ENCODE measurements at regions not wholly inside any gene's neighbourhood (a gene's known extent, or its start where the extent isn't known, plus 50 kb on each side); places are given as distances from the start of the nearest gene placed in this dataset.

DNA sequence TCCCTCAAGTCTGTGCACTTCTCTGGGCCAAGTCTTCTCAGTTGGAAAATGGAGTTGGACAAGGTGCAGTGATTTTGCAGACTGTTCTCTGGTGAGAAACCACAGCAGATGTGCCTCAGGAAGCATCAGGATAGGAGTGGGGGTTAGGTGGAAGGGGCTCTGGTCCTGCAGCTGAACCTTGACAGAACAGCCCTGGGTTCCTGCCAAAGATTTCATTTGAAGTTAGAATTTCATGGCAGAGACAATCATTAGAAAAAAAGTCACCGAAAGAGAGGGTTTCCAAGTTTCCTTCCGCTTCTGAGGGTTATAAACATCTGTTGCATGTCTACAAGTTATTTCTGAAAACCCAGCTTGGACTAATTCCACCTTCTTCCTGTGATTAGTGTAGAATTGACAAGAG, 80.4 kb upstream of the IRX3 start:
- Histone ChIP-seq H3K4me1 (ENCODE audit: low read depth, poor library complexity, severe bottlenecking) (no peaks in the 10 kb centered on the region), H3K4me2 (no peak overlapping the region)

DNA sequence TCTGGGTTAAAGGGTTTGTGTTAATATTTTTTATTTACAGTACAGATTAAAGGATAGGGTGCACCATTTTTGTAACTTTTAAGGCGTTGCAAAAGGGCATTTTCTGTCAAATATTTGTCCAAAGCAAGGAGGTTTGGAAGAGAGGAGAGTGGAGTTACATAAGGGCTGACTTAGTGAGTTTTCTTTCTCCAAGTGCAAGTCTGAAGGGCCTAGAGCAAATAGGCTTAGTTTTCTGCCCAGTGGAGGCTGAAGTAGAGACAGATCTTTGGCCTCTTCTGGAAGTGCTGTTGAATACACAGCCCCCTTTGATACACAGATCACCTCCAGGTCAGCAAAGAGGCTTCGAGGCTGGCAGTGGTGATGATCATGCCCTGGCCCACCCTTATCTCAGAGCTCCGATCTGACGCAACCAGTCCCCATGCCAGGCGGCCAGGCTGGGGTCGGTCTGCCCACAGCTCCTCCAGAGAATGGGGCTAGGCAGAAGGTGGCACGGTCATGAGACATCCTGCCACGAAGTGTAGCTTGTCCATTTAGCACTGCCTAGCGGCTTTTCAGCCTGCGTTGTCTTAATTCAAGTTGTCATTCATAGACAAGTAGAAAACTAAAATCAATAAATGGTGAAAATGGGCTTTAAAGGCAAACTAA, 79.5 kb upstream of the IRX3 start:
- H3K4me2 ChIP-seq, result no peak overlapping the region
- H3K4me3 ChIP-seq (IDR thresholded peaks at IDR 0.05; ENCODE audit: insufficient read depth, low read depth, low read length), result no peak overlapping the region
- no peaks in the 10 kb centered on the region for H3K36me3 ChIP-seq (ENCODE audit: insufficient read depth)
- no peak overlapping the region for H3K27ac ChIP-seq
- no peak overlapping the region for H2AFZ ChIP-seq (ENCODE audit: low read depth)
- no peak overlapping the region for H3K9ac ChIP-seq
- no peaks in the 10 kb centered on the region for H3K27me3 ChIP-seq (ENCODE audit: insufficient read depth, low read depth)
- H3K79me2 ChIP-seq (ENCODE audit: insufficient read depth, low read depth), result no peaks in the 10 kb centered on the region
- no peaks in the 10 kb centered on the region for H4K20me1 ChIP-seq (ENCODE audit: insufficient read depth)
- no peaks in the 10 kb centered on the region for H3K4me1 ChIP-seq (ENCODE audit: low read depth, poor library complexity, severe bottlenecking)
- TF ChIP-seq, protein P1, sequence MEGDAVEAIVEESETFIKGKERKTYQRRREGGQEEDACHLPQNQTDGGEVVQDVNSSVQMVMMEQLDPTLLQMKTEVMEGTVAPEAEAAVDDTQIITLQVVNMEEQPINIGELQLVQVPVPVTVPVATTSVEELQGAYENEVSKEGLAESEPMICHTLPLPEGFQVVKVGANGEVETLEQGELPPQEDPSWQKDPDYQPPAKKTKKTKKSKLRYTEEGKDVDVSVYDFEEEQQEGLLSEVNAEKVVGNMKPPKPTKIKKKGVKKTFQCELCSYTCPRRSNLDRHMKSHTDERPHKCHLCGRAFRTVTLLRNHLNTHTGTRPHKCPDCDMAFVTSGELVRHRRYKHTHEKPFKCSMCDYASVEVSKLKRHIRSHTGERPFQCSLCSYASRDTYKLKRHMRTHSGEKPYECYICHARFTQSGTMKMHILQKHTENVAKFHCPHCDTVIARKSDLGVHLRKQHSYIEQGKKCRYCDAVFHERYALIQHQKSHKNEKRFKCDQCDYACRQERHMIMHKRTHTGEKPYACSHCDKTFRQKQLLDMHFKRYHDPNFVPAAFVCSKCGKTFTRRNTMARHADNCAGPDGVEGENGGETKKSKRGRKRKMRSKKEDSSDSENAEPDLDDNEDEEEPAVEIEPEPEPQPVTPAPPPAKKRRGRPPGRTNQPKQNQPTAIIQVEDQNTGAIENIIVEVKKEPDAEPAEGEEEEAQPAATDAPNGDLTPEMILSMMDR (conservative IDR thresholded peaks at IDR 0.05; ENCODE audit: low read depth, low read length), result no peak

More for the DNA sequence above, 80.4 kb upstream of the IRX3 start:
- Histone ChIP-seq H3K27ac (no peak overlapping the region), H2AFZ (ENCODE audit: low read depth) (no peak overlapping the region), H3K9ac (no peak overlapping the region), H3K27me3 (ENCODE audit: insufficient read depth, low read depth) (no peaks in the 10 kb centered on the region), H3K36me3 (ENCODE audit: insufficient read depth) (no peaks in the 10 kb centered on the region), H4K20me1 (ENCODE audit: insufficient read depth) (no peaks in the 10 kb centered on the region), H3K79me2 (ENCODE audit: insufficient read depth, low read depth) (no peaks in the 10 kb centered on the region), H3K4me3 (IDR thresholded peaks at IDR 0.05; ENCODE audit: insufficient read depth, low read depth, low read length) (no peak overlapping the region)
- TF ChIP-seq, protein P1 (conservative IDR thresholded peaks at IDR 0.05; ENCODE audit: low read depth, low read length), result no peak

DNA sequence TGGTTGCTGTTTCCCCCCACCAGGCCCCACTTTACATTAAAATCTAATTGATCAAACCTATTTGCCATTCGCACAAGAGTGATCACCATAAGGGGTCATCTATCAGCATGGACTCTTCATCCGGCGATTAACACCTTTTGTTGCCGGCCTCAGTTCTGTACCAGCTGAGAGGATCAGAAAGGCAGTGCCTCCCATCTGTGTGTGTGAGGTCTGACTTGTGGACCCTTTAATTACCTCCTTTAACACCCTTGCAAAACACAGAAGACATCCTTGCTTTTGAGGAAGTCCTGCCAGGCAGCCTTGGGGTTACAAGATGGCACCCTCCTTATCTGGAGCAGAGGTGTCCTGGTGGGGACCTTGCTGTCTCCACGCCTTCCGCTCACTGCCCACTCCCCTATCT, 77.2 kb upstream of the IRX3 start:
- Histone ChIP-seq H3K27me3 (ENCODE audit: insufficient read depth, low read depth) (no peaks in the 10 kb centered on the region), H3K9ac (no peak overlapping the region), H4K20me1 (ENCODE audit: insufficient read depth) (no peaks in the 10 kb centered on the region), H3K36me3 (ENCODE audit: insufficient read depth) (no peaks in the 10 kb centered on the region), H3K79me2 (ENCODE audit: insufficient read depth, low read depth) (no peaks in the 10 kb centered on the region), H3K4me1 (ENCODE audit: low read depth, poor library complexity, severe bottlenecking) (no peaks in the 10 kb centered on the region), H2AFZ (ENCODE audit: low read depth) (no peak overlapping the region), H3K4me2 (no peak overlapping the region), H3K4me3 (IDR thresholded peaks at IDR 0.05; ENCODE audit: insufficient read depth, low read depth, low read length) (no peak overlapping the region), H3K27ac (no peak overlapping the region)
- TF ChIP-seq, protein P1 (conservative IDR thresholded peaks at IDR 0.05; ENCODE audit: low read depth, low read length), result no peak

DNA sequence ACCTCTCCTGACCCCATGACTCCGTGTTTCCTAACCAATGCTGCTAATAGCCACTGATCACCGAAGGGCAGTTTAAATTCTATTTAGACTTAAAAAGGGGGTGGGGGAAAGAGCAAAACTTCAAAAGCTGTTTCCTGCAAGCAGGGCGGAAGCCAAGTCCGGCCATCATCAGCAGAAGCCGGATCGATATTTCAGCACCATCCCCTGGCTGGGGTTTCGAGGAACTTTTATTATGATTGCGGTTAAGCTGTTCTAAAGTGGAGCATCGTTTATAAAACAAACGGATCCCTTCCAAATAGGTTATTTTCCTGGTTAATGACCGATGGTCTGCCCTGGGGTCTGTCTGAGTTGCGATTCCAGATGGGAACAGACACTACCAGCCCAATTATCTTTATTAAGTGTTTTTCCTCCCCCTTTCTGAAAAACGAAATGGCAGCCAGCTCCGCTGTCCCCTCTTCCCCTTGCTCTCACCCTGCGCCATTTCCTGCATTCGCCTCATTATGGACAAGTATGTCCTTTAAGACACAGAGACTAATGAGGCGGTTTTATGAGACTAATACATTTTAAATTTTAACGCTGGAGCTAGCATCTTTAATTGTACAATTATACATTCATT, 76.1 kb upstream of the IRX3 start:
- no peaks in the 10 kb centered on the region for H3K36me3 ChIP-seq (ENCODE audit: insufficient read depth)
- H3K4me1 ChIP-seq (ENCODE audit: low read depth, poor library complexity, severe bottlenecking), result no peaks in the 10 kb centered on the region

More for the DNA sequence above, 76.1 kb upstream of the IRX3 start:
- Histone ChIP-seq H3K4me2 (no peak overlapping the region), H3K27ac (no peak overlapping the region), H2AFZ (ENCODE audit: low read depth) (no peak overlapping the region), H4K20me1 (ENCODE audit: insufficient read depth) (no peaks in the 10 kb centered on the region), H3K4me3 (IDR thresholded peaks at IDR 0.05; ENCODE audit: insufficient read depth, low read depth, low read length) (no peak overlapping the region), H3K79me2 (ENCODE audit: insufficient read depth, low read depth) (no peaks in the 10 kb centered on the region), H3K27me3 (ENCODE audit: insufficient read depth, low read depth) (no peaks in the 10 kb centered on the region), H3K9ac (no peak overlapping the region)
- TF ChIP-seq, protein P1 (conservative IDR thresholded peaks at IDR 0.05; ENCODE audit: low read depth, low read length), result no peak
